ENCODE measurements at regions not wholly inside any gene's neighbourhood (a gene's known extent, or its start where the extent isn't known, plus 50 kb on each side); places are given as distances from the start of the nearest gene placed in this dataset.

DNA sequence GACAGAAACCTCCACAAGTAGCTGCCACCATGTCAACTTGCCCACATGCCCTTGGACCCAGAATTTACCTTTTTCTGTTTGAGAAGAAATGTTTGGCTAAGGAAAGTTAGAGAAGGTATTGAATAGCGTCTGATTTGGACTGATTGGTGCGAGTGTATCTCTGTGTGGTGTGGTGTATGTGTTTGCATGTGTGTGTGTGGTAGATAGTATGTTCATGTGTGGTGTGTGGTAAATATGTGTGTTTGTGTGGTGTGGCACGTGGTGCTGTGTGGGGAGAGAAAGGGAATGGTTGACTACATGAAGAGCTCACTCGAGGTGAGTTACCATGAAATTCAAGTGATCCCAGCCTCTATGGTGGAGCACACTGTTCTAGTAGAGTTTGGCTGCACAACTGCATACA lies 360.8 kb upstream of the SPHKAP start:
- no peak for TF ChIP-seq GLIS3 (CRISPR knock-in tag; IDR thresholded peaks at IDR 0.05)
- no peak for TF ChIP-seq PPARA (CRISPR knock-in tag; IDR thresholded peaks at IDR 0.05; ENCODE audit: borderline replicate concordance)

Data from SK-N-SH treated with all-trans-retinoic acid at 6 μM for 48 hours (cell line).